ENCODE measurements at regions not wholly inside any gene's neighbourhood (a gene's known extent, or its start where the extent isn't known, plus 50 kb on each side); places are given as distances from the start of the nearest gene placed in this dataset.

- TF ChIP-seq POLR2AphosphoS5 (IDR thresholded peaks at IDR 0.05; ENCODE audit: low read depth, low read length): no peak
- TF ChIP-seq SUZ12 (IDR thresholded peaks at IDR 0.05; ENCODE audit: low read length): no peak
- TF ChIP-seq CTCF (IDR thresholded peaks at IDR 0.05; ENCODE audit: control extremely low read depth in 1 of 3, insufficient read depth in 1 of 3, low read depth in 1 of 3, low read length in 3 of 3): no peak
- no peak for TF ChIP-seq NANOG (IDR thresholded peaks at IDR 0.05; ENCODE audit: insufficient read depth, low read depth, low read length, poor library complexity, severe bottlenecking)
- TF ChIP-seq RBBP5 (IDR thresholded peaks at IDR 0.05; ENCODE audit: borderline replicate concordance, low read depth, low read length): no peak
- TF ChIP-seq ZNF274 (IDR thresholded peaks at IDR 0.05; ENCODE audit: borderline replicate concordance, extremely low read depth, low read length): no peak
- TF ChIP-seq MAFK (IDR thresholded peaks at IDR 0.05; ENCODE audit: low read depth, low read length): no peak
- TF ChIP-seq EP300 (IDR thresholded peaks at IDR 0.05; ENCODE audit: borderline replicate concordance in 1 of 2, low read depth in 2 of 2, low read length in 2 of 2): no peak
Measured at GRCh38 chr2:122216071-122216470, 460.6 kb downstream of the TSN start.
